GM08714 (cell line): ENCODE measurements at regions not wholly inside any gene's neighbourhood (a gene's known extent, or its start where the extent isn't known, plus 50 kb on each side); places are given as distances from the start of the nearest gene placed in this dataset.
"Not testable (repeated sequence)": the region's sequence is repeated elsewhere in the genome, so short reads cannot be mapped to it uniquely, and the experiment has no call there.

Source experiments
- H3K4me3 ChIP-seq: fragments of 200-500 bp; sonication (Bioruptor generic); 2 replicates; pipeline ENCODE4 v1.5.1; 2014; ENCODE audit warnings: mild to moderate bottlenecking, low read length, inconsistent platforms
- ZNF274 ChIP-seq: IDR thresholded peaks from 2 replicates; pipeline ENCODE4 v1.6.1; 2012; ENCODE audit warnings: mild to moderate bottlenecking, low read depth, low read length

DNA sequence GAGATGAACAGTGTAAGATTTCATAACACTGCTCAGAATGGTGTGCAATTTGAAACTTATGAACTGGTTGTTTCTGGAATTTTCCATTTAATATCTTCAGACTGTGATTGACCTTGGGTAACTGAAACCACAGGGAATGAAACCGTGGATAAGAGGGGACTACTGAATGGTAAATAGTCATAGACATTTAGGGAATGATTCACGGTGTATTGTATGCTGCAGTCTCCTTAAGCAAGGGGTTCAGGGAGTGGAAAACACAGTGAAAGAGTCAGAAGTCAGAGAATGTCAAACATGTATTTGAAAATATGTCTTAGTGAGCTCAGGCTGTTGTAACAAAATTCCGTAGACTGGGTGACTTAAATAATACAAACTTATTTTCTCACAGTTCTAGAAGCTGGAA lies 398.2 kb upstream of the DIPK2B start:
- no peak overlapping the region for H3K4me3 ChIP-seq
- TF ChIP-seq ZNF274, result no peak

GRCh38 chrX:45596188-45596808 lies 395.6 kb upstream of the DIPK2B start:
- no peak overlapping the region for H3K4me3 ChIP-seq
- TF ChIP-seq ZNF274, result no peak

- TF ChIP-seq ZNF274, result no peak
- no peak overlapping the region for H3K4me3 ChIP-seq
Observed at GRCh38 chrX:45592101-45592500, 391.4 kb upstream of the DIPK2B start.

DNA sequence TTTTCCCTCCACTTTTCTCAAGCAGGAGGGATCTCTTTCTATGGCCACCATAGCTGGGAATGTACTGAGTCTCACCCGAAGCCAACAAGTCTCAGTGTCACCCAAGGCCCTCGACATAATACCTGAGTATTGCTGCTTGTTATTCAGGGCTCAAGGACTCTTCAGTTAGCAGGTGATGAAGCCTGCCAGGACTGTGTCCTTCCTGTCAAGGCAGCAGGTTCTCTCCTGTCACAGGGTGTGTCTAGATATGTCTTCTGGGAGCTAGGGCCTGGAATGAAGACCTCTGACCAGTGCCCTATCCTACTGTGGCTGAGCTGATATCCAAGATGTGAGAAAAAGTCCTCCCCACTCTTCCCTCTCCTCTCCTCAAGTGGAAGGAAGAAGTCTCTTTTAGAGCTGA lies 391.0 kb upstream of the DIPK2B start:
- no peak for TF ChIP-seq ZNF274
- H3K4me3 ChIP-seq, result no peak overlapping the region

- no peak overlapping the region for H3K4me3 ChIP-seq
- TF ChIP-seq ZNF274, result no peak
Observed at GRCh38 chrX:45584717-45585116, 384.0 kb upstream of the DIPK2B start.

GRCh38 chrX:45577361-45577760 lies 376.7 kb upstream of the DIPK2B start:
- no peak overlapping the region for H3K4me3 ChIP-seq
- TF ChIP-seq ZNF274, result no peak

GRCh38 chrX:45571453-45571852 lies 370.8 kb upstream of the DIPK2B start:
- H3K4me3 ChIP-seq, result no peak overlapping the region
- TF ChIP-seq ZNF274, result no peak

GRCh38 chrX:45566456-45566855 lies 365.8 kb upstream of the DIPK2B start:
- no peak overlapping the region for H3K4me3 ChIP-seq
- TF ChIP-seq ZNF274, result no peak

DNA sequence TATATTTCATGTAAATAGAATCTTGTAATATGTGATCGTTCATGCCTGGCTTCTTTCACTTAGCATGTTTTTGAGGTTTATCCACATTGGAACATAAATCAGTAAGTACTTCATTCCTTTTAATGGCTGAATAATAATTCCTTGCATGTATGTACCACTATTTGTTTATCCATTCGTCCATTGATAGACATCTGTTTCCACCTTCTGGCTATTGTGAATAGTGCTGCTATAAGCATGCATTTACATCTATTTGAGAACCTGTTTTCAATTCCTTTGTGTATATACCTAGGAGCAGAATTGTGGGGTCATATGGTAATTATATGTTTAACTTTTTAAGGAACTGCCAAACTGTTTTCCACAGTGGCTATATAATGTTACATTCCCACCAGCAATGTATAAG lies 356.7 kb upstream of the DIPK2B start:
- TF ChIP-seq ZNF274, result no peak
- no peak overlapping the region for H3K4me3 ChIP-seq

DNA sequence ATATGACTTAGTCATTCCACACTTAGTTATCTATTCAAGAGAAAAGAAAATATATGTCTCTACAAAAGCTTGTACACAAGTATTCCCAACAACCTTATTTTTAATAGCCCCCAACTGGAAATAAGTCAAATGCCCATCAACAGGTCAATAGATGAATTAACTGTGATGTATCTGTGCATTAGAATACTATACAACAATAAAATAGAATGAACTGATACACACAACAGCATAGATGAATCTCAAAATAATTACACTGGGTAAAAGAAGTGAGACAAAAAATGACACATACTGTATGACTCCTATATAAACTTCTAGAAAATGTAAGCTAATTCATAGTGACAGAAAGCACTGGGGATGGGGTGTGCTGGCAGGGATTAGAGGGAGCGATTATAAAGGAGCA lies 354.1 kb upstream of the DIPK2B start:
- H3K4me3 ChIP-seq, result no peak overlapping the region
- no peak for TF ChIP-seq ZNF274

DNA sequence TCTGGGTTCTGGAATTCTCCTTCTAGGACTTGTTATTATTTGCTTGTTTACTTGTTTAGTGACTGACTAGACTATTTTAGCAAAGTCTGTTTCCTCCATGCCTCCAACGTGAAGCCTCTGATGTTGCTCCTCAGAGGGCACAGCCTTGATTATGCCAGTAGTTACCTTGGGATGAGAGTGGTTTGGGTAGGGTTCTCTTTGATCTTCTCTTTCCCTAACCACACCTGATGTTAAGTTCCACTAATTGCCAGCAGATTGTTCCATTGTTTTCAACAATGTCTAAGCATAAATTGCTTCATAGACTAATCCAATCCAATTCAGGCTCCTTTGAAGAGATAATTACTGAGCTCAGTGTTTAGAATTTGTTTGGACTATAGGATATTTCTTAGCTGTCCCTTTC lies 352.7 kb upstream of the DIPK2B start:
- H3K4me3 ChIP-seq, result no peak overlapping the region
- no peak for TF ChIP-seq ZNF274

DNA sequence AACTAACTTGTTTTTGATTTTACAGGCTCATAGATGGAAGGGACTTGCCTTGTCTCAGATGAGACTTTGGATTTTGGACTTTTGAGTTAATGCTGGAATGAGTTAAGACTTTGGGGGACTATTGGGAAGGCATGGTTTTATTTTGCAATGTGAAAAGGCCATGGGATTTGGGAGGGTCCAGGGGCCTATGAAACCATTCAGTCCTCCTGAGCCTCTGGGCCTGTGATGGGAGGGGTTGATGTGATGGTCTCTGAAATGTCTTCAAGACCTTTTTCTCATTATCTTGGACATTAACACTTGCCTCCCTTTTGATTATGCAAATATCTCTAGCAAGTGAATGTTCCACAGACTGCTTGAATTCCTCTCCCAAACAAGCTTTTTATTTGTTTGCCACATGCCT lies 346.0 kb upstream of the DIPK2B start:
- not testable (repeated sequence) for H3K4me3 ChIP-seq

GRCh38 chrX:45540181-45540580 lies 339.5 kb upstream of the DIPK2B start:
- TF ChIP-seq ZNF274, result no peak
- no peak overlapping the region for H3K4me3 ChIP-seq

DNA sequence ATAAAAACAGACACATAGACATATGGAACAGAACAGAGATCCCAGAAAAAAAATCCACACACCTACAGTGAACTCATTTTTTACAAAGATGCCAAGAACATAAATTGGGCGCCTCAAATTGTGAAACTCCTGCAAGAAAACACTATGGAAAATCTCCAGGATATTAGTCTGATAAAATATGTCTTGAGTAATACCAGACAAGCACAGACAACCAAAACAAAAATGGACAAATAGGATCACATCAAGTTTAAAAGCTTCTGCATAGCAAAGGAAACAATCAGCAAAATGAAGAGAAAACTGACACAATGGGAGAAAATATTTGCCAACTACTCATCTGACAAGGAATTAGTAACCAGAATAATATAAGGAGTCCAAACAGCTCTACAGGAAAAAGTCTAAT lies 337.3 kb upstream of the DIPK2B start:
- no peak overlapping the region for H3K4me3 ChIP-seq
- no peak for TF ChIP-seq ZNF274

- TF ChIP-seq ZNF274, result no peak
Observed at GRCh38 chrX:45527834-45528233, 327.2 kb upstream of the DIPK2B start.

GRCh38 chrX:45524805-45525204 lies 324.1 kb upstream of the DIPK2B start:
- no peak for TF ChIP-seq ZNF274

More at GRCh38 chrX:45527834-45528233, 327.2 kb upstream of the DIPK2B start:
- no peak overlapping the region for H3K4me3 ChIP-seq

More at GRCh38 chrX:45524805-45525204, 324.1 kb upstream of the DIPK2B start:
- H3K4me3 ChIP-seq, result no peak overlapping the region
